ENCODE measurements at regions not wholly inside any gene's neighbourhood (a gene's known extent, or its start where the extent isn't known, plus 50 kb on each side); places are given as distances from the start of the nearest gene placed in this dataset.

DNA sequence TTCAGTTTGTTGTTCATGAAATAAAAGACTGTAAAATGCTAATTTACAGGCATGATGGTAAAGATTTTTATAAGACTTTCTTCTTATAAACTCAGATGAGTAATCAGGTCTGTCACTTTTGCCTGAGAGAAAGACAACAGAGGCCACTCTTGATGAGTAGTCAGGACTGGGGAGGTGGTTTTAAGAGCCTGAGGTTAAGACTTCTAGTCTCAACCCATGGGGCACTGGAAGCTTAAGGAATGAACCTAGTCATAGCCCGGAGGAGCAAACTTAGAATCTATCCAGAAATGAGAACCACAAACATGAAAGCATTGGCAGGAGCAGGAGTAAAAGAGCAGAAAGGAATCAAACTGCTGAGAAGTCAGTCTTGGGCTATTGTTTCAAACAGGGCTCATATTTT lies 846.3 kb upstream of the ARPP21 start:
- H3K27ac ChIP-seq, result no peak overlapping the region
- TF ChIP-seq, protein P1, sequence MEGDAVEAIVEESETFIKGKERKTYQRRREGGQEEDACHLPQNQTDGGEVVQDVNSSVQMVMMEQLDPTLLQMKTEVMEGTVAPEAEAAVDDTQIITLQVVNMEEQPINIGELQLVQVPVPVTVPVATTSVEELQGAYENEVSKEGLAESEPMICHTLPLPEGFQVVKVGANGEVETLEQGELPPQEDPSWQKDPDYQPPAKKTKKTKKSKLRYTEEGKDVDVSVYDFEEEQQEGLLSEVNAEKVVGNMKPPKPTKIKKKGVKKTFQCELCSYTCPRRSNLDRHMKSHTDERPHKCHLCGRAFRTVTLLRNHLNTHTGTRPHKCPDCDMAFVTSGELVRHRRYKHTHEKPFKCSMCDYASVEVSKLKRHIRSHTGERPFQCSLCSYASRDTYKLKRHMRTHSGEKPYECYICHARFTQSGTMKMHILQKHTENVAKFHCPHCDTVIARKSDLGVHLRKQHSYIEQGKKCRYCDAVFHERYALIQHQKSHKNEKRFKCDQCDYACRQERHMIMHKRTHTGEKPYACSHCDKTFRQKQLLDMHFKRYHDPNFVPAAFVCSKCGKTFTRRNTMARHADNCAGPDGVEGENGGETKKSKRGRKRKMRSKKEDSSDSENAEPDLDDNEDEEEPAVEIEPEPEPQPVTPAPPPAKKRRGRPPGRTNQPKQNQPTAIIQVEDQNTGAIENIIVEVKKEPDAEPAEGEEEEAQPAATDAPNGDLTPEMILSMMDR (IDR thresholded peaks at IDR 0.05), result no peak
- no peak for TF ChIP-seq POLR2A (IDR thresholded peaks at IDR 0.05)
- no peaks in the 10 kb centered on the region for H3K9me3 ChIP-seq
- no peak overlapping the region for H3K4me3 ChIP-seq
- DNase-seq (no peak), ATAC-seq (no peak)
- intact Hi-C loops (cut with DNase I), result no loop called here
- H3K4me1 ChIP-seq, result no peaks in the 10 kb centered on the region
- H3K36me3 ChIP-seq, result no peaks in the 10 kb centered on the region
- no peaks in the 10 kb centered on the region for H3K27me3 ChIP-seq
- 67 to 97% (median 79%) methylated on average over 1 of the region's 1 CpG for WGBS, 4 donors

DNA sequence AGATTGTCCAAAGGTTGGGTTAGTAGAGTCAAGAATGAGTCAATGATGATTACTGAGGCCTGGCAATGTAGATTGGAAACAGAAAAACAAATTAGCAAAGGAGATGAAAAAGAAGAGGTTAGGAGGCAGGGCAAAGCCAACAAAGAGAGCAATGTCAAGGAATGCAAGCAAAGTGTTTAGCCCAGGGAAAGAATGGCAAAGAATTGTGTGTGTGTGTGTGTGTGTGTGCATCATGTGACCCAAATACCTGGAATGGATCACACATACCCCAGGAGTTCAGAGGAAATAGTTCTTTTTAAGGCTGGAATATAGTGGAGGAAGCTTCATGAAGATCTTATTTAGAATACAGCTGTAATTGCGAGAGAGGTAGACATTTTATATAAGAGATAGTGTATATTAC lies 831.7 kb upstream of the ARPP21 start:
- TF ChIP-seq POLR2A (IDR thresholded peaks at IDR 0.05), result no peak
- TF ChIP-seq, protein P1 (IDR thresholded peaks at IDR 0.05), result no peak
- Histone ChIP-seq H3K36me3 (no peaks in the 10 kb centered on the region), H3K4me3 (no peak overlapping the region), H3K27ac (no peak overlapping the region), H3K4me1 (no peaks in the 10 kb centered on the region), H3K27me3 (no peaks in the 10 kb centered on the region), H3K9me3 (no peaks in the 10 kb centered on the region)
- ATAC-seq, result no peak
- intact Hi-C loops (cut with DNase I), result no loop called here
- WGBS, 4 donors, result 86 to 100% (median 96%) methylated on average over 1 of the region's 1 CpG
- no peak for DNase-seq

DNA sequence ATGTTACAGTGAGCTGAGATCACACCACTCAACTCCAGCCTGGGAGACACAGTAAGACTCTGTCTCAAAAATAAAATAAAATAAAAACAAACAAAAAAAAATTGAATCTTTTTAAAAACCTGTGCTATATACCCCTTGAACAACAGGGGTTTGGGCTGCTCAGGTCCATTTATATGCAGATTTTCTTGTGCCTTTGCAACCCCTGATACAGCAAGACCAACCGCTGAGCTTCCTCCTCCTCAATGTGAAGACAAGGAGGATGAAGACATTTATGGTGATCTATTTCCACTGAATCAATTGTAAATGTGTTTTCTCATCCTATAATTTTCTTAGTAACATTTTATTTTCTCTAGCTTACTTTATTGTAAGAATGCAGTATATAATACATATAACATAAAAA lies 831.0 kb upstream of the ARPP21 start:
- no peaks in the 10 kb centered on the region for H3K27me3 ChIP-seq
- no peaks in the 10 kb centered on the region for H3K9me3 ChIP-seq
- no peaks in the 10 kb centered on the region for H3K36me3 ChIP-seq
- DNase-seq (no peak), ATAC-seq (no peak)
- no peaks in the 10 kb centered on the region for H3K4me1 ChIP-seq
- intact Hi-C loops (cut with DNase I), result no loop called here
- H3K4me3 ChIP-seq, result no peak overlapping the region
- 84 to 98% (median 96%) methylated on average over 1 of the region's 1 CpG for WGBS, 4 donors
- TF ChIP-seq POLR2A (IDR thresholded peaks at IDR 0.05), result no peak
- TF ChIP-seq, protein P1 (IDR thresholded peaks at IDR 0.05), result no peak
- H3K27ac ChIP-seq, result no peak overlapping the region

DNA sequence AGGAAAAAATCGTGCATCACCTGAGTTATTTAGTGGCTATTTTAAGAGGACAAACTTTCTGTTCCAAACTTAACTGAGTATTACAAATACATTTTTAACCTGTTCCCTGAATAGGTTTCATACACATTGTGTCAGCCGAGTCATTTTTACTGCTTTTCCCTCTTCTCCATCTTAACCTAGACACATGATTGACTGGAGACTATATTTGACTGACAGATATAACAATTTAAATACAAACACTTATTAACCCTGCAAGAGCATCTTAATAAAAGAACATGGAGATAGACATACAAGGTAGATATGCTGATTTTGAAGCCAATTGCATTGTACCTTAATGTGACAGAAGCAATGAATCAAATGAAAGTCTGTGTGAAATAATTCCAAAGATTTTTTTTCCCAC lies 810.5 kb upstream of the ARPP21 start:
- WGBS, 4 donors, result 79 to 92% (median 88%) methylated on average over 2 of the region's 2 CpGs
- no peak overlapping the region for H3K4me3 ChIP-seq
- intact Hi-C loops (cut with DNase I), result no loop called here
- no peaks in the 10 kb centered on the region for H3K27me3 ChIP-seq
- H3K36me3 ChIP-seq, result no peaks in the 10 kb centered on the region
- DNase-seq (no peak), ATAC-seq (no peak)
- H3K9me3 ChIP-seq, result peaks cover 0 to 13% (median 0%) of the 10 kb centered on the region in 12 donors
- no peak overlapping the region for H3K27ac ChIP-seq
- no peaks in the 10 kb centered on the region for H3K4me1 ChIP-seq
- TF ChIP-seq POLR2A (IDR thresholded peaks at IDR 0.05), result no peak
- TF ChIP-seq, protein P1 (IDR thresholded peaks at IDR 0.05), result no peak
